ENCODE measurements at regions not wholly inside any gene's neighbourhood (a gene's known extent, or its start where the extent isn't known, plus 50 kb on each side); places are given as distances from the start of the nearest gene placed in this dataset.
"Not testable (repeated sequence)": the region's sequence is repeated elsewhere in the genome, so short reads cannot be mapped to it uniquely, and the experiment has no call there.

DNA sequence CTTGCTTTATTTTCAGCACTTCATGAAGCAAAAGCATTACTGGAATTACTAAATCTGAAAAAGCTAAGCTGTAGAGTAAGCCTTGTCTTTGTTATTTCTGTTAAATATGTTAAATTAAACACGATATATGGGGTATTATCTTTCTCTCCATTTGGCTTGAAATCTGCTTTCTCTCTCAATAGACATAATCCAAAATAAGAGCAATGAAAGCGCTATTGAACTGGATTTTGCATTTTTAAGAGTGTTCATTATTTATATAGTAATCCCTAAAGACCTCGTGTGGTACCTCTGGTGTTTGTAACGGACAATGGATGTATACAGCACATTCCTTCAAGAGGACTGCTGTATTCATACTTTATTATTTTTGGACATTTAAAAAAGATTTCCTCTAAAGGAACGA lies 91.5 kb upstream of the KCNE2 start:
- DNase-seq, result no peak

DNA sequence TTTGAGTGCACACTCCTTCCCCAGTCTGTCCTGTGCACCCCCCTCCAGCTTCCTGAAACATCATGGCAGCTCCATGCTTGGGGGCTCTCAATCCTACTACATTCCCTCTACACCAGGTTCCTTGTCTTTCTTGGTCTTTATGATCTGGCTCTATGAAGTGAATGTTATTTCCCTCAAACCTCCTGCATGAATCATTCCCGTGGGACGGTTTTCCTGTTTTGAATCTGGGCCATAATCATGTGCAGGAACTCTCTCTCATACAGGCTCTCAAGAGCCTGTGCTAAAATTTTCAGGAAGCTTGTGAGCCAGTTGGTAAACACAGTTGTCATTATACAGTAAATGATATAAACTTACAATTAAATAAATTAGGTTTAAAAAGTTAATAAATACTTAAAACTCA lies 89.8 kb upstream of the KCNE2 start:
- no peak for DNase-seq

DNA sequence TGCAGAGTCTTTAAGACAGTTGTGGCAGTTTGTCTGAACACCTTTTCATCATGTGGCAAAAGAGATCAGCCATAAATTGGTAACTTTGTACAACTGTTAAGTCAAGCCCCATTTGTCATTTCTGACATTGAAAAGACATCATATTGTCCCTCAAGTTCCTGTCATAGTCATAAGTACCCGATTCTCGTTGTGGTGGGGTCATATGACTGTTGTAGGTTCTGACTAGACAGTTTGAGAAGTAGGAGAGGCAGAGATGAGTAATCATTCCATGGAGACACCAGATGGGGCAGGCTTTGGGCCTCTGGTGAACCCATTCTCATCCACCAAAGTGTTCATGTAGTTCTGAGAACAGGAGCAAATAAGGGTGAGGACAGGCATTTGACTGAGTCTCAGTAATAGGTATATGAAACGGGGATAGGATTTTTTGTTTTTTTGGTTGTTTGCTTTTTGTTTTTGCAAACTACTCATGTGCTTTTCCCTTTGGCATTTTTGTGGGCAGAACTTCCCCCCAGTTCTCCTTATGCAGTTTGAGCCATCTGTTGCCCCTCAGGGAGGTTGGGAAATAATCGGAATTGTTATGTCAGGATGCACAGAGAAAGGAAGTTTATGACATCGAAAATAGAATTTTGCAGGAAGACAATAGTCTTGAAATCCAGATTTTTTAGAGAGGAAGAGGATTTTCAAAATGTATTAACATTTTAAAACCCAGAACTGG lies 86.9 kb upstream of the KCNE2 start:
- DNase-seq, result no peak

DNA sequence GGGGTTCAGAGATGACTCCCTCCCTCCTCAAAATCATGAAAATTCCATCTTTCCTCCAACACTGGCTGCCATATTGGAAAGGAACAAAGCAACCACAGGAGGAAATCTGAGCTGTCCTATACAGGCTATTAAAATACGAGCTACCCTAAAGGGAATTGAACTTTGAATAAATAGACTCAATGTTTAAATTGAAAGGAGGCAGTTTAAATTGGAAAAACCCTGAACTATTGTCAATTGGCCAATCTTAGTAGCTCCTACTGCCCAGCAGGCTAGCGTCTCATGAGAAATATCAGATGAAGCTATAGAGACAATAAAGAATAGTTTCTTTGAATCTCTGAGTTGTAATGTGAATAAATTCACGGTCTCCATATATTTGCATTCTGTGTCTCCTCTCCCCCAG lies 85.4 kb upstream of the KCNE2 start:
- no peak for DNase-seq

DNA sequence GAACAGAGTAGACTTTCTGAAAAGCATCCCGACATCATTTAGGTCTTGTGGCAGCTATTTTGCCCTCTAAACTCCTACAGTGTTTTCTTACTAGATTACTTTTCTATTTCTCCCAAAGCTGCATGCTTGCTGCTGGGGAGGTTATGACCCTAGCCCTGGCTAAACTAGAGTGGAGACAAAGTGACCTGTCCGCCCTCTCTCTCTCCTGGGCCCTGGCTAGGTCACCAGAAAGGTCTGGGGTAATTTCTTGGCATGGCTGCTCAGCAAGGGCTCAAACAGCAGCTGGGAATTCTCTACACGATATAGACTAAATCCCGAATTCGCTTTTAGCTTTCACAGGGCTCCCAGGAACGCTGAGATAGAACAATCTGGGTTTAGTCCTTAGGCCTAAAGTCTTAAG lies 84.5 kb upstream of the KCNE2 start:
- DNase-seq, result no peak

DNA sequence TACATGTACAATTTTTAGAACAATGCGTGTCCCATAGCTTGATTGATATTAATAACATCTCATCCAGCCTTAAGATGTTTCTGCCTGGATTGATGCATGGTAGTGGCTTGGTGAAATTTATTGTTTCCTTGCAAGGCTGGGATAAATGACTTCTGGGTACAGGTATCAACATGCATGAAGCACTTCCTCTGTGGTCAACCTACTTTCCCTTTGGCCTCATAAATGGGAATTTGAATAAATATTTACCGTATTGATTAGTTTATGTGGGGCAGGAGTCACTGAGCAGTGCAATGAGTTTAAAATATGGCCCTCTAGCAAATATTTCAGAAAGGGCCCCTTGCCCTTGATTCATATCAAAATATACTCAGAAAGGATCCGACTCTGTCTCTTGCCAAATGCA lies 83.9 kb upstream of the KCNE2 start:
- DNase-seq, result no peak

DNA sequence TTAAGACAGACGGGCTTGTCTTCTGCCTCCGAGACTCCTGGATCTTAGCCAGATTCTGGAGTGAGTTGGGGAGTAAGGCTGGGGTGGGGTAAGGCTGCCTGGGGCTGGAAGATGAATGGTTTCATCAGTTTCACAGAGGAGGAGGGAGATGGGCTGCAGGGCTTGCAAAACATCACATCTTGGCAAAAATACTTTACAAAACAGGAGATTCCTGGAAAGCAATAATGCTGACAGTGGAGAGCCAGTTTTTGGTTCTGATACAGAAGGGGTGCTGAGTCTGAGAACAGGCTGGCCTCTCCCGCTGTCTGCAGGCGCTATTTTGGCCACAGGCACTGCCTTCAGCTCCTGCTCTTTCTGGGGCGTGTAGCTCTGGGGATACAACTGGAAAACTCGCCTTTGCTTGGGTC lies 83.4 kb upstream of the KCNE2 start:
- DNase-seq, result no peak

DNA sequence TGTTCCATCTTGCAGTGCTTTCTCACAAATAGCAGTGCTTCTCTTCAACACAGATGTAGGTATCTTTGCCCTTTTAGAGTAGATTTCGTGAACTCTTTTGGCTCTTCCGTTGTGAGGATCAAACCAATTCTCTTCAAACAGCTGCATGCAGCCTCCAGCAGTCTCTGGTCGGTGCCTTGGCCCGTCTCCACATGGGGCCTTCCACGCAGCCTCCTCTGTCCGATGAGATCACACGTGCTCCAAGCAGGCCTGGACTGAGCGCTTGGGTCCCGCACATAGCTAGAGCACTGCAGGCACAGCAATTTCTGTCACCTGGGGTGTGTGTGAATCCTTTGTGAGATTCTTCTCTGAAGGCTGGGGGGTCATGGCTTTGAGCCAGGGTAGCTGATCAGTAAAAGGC lies 82.8 kb upstream of the KCNE2 start:
- DNase-seq, result no peak

DNA sequence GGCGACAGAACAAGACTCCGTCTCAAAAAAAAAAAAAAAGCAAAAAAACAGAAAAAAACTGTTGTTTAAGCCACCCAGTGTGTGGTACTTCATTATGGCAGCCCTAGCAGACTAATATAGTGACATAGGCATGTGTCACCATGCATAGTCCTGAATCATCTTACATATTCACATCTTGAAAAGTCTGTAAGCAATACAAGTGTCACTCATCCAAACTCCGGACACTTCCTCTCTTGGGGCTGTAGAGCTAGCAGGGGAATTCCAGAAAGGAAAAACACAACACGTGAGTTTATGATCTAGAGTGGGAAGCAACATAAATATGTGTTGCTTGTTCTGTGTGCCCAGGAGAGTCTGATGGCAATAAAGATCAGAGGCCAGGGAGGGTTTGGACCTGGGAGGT lies 81.6 kb upstream of the KCNE2 start:
- DNase-seq, result no peak

DNA sequence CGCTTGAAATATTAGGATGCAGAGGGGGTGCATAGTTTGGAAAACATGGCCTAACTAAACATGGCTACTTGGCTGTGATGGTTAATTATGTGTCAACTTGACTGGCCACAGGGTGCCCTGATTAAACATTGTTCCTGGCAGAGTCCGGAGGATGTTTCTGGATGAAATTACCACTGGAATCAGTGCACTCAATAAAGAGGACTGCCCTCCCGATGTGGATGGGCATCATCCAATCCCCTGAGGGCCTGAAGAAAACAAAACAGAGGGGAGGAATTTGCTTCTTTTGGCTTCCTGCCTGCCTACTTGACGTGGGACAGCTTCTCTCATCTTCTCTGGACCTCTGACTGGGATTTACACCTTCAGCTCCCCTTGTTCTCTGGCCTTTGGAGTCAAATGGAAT lies 79.1 kb upstream of the KCNE2 start:
- no peak for DNase-seq

DNA sequence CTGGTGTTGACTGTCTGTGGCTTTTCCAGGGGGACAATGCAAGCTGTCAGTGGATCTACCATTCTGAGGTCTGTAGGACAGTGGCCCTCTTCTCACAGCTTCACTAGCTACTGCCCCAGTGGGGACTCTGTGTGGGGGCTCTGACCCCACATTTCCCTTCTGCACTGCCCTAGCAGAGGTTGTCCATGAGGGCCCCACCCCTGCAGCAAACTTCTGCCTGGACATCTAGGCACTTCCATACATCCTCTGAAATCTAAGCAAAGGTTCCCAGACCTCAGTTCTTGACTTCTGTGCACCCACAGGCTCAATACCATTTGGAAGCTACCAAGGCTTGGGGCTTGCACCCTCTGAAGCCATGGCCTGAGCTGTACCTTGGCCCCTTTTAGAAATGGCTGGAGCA lies 75.8 kb upstream of the KCNE2 start:
- not testable (repeated sequence) for DNase-seq

DNA sequence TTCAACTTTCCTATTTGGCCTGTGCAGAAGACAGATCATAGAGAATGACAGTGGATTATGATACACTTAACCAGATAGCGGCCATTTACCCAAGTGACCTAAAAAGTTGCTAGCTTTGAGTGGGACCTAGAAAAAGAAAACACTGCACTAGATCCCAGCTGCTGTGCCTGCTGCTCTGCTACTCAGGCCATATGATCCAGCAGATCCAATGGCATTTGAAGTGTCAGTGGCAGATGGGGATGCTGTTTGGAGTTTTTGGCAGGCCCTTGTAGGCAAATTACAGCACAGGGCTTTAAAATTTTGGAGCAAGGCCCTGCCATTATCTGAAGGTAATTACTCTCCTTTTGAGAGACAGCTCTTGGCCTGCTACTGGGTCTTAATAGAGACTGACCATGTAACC lies 74.0 kb upstream of the KCNE2 start:
- DNase-seq, result no peak

DNA sequence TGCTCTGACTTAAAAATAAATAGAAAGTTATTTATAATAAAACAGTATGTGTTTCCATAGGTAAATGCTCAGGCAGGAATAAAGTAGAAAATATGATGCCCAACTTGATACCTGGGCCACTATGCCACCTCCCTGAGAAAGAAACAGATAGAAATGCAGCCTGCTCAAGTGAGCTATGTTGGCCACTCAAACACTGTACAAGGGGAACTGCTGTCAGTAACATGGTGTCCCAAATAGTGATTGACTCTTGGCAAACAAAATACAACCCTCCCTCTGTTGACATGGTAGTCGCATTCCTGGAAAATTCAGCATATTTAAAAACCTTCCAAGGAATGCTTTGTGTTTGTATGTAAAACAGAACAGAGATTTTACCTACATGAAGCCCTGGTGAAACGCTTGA lies 66.9 kb upstream of the KCNE2 start:
- DNase-seq, result no peak

DNA sequence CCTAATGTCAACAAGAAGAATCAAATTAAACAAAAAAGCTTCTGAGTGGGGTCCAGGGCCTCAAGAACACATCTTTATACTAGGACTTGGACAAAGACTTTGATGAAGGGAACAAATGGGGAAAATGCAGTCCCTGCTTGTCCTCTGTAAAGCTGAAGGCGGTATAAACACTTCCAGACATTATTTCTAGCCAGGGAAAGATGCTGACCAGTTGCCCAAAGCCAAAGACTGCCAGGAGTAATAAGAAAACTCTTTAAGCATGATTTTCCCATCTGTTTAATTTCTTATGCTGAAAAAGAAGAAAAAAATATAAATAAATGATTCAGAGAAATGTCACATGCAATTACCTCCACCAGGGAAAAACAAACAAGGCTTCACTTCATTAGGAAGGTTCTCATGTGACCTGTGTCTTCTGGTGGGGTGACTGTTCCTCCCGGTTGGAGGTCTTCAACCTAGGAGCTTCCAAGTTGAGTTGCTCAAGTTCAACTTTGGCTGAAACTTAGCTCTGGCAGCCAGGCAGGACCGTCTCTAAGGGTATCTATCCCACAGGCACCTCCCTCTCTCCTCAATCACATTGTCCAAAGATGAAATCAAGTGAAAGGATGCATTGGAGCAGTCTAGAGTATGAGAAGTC lies 65.2 kb upstream of the KCNE2 start:
- DNase-seq, result no peak

DNA sequence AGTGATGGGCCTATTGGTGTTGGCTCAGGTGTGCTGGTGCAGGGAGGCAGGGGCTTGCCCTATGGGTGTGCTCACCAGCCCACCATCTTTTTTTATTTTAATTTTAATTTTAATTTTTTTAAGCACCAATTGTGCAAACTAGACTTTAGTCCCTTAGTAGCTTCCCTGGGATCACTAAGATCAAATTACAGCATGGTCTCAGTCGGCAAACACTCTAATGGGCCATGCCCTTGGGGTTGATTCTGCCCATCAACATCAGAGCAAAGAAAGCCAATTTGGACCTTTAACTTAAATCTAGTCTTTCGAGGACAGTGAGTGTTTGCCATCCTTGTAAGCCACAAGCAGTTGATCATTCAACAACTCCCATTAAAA lies 64.7 kb upstream of the KCNE2 start:
- DNase-seq, result no peak

DNA sequence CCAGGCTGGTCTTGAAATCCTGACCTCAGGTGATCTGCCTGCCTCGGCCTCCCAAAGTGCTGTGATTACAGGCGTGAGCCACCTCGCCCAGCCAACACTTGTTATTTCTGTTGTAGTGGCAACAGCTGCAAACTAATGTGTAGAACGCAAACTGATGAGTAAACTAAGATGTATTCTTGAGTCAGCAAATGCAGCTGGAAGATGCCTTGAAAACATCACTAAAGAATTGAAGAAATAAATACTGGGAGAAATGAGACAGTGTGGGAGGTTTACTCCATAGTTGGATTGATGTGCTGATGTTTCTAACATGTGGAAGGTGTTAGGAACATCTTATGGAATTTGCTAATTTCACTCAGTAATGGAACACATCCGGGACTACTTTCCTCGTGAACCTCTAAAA lies 61.3 kb upstream of the KCNE2 start:
- DNase-seq, result no peak

DNA sequence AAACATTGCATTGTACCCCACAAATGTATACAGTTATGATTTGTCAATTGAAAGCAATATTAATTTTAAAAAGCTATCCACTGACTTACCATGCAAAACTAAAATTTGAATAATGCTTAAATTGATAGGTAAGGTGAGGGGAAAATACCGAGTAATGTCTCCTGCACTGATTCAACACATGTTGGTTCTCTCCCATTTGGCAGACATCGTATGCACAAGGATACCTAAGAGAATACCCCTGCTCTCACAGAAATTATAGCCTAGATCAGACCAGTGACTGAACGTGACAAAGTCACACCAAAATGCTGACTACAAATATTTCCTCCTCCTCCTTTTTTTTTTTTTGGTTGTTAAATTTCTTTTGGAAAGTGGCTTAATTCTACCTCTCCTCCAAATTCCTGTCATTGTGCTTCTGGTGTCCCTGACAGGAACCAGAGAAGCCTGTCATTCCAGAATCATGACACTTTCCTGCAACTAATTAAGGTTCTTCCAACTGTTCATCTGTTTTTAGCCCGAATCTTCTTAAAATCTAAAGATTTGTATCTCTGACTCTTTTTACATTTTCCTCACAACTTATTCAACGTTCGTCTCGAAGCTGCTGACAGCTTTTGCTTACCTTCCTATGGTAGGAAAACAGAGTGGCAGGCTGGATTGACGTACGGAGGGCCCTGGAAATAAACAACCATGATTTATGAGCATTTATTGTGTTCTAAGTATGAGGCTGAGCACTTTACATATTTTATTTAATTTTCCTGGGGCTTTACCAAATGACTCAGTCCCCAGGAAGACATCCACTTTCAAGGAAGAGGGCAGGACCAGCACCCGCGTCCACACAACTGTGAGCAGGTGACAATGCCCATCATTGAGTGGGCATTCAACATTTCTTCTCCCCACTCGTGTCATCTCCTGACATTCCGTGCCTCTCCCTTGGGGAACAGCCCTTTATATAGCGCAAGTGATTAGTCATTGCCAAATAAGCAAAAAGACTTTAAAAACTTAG lies 57.9 kb upstream of the KCNE2 start:
- no peak for DNase-seq

DNA sequence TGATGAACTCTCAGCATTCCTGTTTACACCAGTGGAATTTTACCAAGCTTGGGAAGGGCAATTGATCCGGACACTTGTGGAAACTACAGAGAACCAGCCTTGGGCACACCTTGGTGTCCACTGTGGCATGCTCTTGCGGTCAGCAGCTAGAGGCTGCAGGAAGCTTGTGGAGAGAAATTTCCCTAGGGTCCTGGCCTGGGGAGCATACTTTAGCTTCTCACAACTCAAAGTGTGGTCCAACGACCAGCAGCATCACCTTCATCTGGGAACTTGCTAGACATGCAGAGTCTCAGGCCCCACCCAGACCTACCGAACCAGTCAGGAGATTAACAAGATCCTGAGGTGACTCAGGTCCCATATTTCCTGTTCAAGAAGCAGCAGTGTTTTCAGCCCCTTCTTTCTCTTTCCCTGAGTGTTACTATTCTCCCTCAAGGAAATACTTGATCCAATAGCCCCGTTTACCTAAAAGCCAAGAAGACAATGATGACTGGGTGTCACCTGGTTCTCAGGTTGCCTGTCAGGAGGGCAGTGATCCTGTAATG lies 55.7 kb upstream of the KCNE2 start:
- no peak for DNase-seq

DNA sequence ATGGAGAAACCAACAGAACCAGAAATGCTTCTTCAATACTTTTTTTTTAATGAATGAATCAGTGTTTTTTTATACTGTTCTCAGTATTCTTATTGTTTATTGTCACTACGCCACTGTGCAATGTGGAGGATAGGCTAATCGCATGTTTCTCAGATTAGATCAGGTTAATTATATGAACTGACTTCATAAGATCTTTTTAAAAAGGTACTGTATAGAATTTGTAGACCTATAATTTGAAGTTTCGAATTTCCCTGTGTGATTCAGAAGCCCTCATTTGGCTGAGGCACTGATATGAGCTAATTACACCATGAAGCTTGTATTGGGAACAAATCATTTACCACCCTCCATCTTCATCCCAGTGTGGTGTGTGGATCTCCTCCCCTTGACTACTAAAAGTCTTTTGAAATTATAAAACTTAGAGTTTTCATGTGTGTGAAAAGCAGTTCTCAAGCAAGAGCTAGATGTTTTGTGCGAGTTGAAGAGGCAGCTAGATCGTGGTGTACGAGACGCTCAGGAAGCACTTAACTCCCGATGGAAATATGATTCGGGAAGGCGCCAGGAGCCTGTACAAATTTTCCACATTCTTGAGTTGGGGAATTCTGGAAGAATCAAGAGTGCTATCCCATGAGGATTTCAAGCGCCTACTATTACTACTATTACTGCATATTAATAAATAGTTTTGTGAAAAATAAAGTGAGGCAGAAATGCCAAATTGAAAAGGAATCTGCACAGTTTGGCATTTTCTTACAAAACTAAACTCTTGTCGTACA lies 52.1 kb upstream of the KCNE2 start:
- DNase-seq, result no peak

DNA sequence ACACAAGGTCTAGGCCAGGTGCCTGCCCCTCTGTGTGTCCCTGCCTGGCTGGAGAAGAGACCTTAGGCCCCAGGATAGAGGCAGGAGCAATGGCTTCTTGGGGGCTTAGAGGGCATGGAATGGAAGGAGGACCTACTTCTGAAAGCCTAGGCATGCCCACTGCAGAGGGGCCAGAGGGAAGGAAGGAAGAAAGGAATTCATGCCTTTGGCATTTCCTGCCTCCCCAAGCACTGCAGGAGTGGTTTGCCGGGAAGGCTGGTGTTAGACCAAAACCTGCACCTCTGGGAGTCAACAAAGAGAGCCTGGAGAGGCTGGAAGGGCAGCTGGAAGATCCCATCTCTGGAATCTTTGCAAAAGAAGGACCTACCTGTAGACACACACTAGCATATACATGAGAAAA lies 50.7 kb upstream of the KCNE2 start:
- DNase-seq, result no peak

Data from activated naive CD4-positive, alpha-beta T cell (primary cell).